Ascending aorta (tissue), 2 donors: ENCODE measurements at regions not wholly inside any gene's neighbourhood (a gene's known extent, or its start where the extent isn't known, plus 50 kb on each side); places are given as distances from the start of the nearest gene placed in this dataset.

ENCODE experiments used
- DNase-seq, 2 donors: peaks; one replicate each; pipeline ENCODE4 v3.0.0-alpha.2; 2019; ENCODE audit warnings: low spot score in 2 of 2
- H3K27ac ChIP-seq, 2 donors: fragments of 200-600 bp; sonication (generic); one replicate each; pipeline ENCODE4 v1.5.1; 2016 to 2017; ENCODE audit warnings: mild to moderate bottlenecking in 1 of 2
- H3K27me3 ChIP-seq: fragments of 200-600 bp; sonication (generic); one replicate; pipeline ENCODE4 v1.5.1; 2017
- H3K36me3 ChIP-seq, 2 donors: fragments of 200-600 bp; sonication (generic); one replicate each; pipeline ENCODE4 v1.5.1; 2016
- H3K4me1 ChIP-seq, 2 donors: fragments of 200-600 bp; sonication (generic); one replicate each; pipeline ENCODE4 v1.5.1; 2016 to 2017; ENCODE audit warnings: mild to moderate bottlenecking in 1 of 2
- H3K4me3 ChIP-seq, 2 donors: fragments of 200-600 bp; sonication (generic); one replicate each; pipeline ENCODE4 v1.5.1; 2016 to 2017; ENCODE audit warnings: mild to moderate bottlenecking in 1 of 2
- H3K9me3 ChIP-seq, 2 donors: fragments of 200-600 bp; sonication (generic); one replicate each; pipeline ENCODE4 v1.5.1; 2016
- CTCF ChIP-seq, 3 experiments: fragments of 200-600 bp in 2 of 3; fragments of 450-650 bp in 1 of 3; sonication (generic) in 2 of 3; IDR thresholded peaks; one replicate each; pipeline ENCODE4 v1.5.1; 2016 to 2019; ENCODE audit warnings: antibody characterized with exemption in 3 of 3, mild to moderate bottlenecking in 1 of 3, moderate library complexity in 1 of 3
- intact Hi-C: fragments of 100-400 bp; cut with DNase I; formaldehyde crosslinking; loops from one replicate; pipeline ENCODE4 v1.15.1; 2023

- H3K27me3 ChIP-seq: no peaks in the 10 kb centered on the region
- no peaks in the 10 kb centered on the region for H3K9me3 ChIP-seq
- TF ChIP-seq CTCF (IDR thresholded peaks at IDR 0.05): no peak
- H3K4me3 ChIP-seq: no peak overlapping the region
- no peaks in the 10 kb centered on the region for H3K4me1 ChIP-seq
- intact Hi-C loops: no loop called here
- H3K27ac ChIP-seq: no peak overlapping the region
- DNase-seq: no peak
- H3K36me3 ChIP-seq: no peaks in the 10 kb centered on the region
Observed at GRCh38 chr13:107516517-107516916, 698.8 kb downstream of the LIG4 start.

GRCh38 chr13:107512551-107512950 lies 702.8 kb downstream of the LIG4 start:
- DNase-seq: no peak
- no peak for TF ChIP-seq CTCF (IDR thresholded peaks at IDR 0.05)
- no peak overlapping the region for H3K27ac ChIP-seq
- H3K36me3 ChIP-seq: no peaks in the 10 kb centered on the region
- H3K9me3 ChIP-seq: no peaks in the 10 kb centered on the region
- no peaks in the 10 kb centered on the region for H3K4me1 ChIP-seq
- intact Hi-C loops: no loop called here
- H3K27me3 ChIP-seq: no peaks in the 10 kb centered on the region
- no peak overlapping the region for H3K4me3 ChIP-seq

- H3K36me3 ChIP-seq: no peaks in the 10 kb centered on the region
- no peak overlapping the region for H3K27ac ChIP-seq
- no peaks in the 10 kb centered on the region for H3K9me3 ChIP-seq
- intact Hi-C loops: no loop called here
- DNase-seq: no peak
- H3K4me3 ChIP-seq: no peak overlapping the region
- H3K27me3 ChIP-seq: no peaks in the 10 kb centered on the region
- no peaks in the 10 kb centered on the region for H3K4me1 ChIP-seq
- TF ChIP-seq CTCF (IDR thresholded peaks at IDR 0.05): no peak
Observed at GRCh38 chr13:107497661-107498060, 717.7 kb downstream of the LIG4 start.

GRCh38 chr13:107493266-107493665 lies 722.1 kb downstream of the LIG4 start:
- no peak overlapping the region for H3K4me3 ChIP-seq
- no peaks in the 10 kb centered on the region for H3K4me1 ChIP-seq
- DNase-seq: no peak
- no peak overlapping the region for H3K27ac ChIP-seq
- no peaks in the 10 kb centered on the region for H3K36me3 ChIP-seq
- intact Hi-C loops: no loop called here
- peaks cover 0 to 6% of the 10 kb centered on the region in 2 donors for H3K9me3 ChIP-seq
- H3K27me3 ChIP-seq: no peaks in the 10 kb centered on the region
- TF ChIP-seq CTCF (IDR thresholded peaks at IDR 0.05): no peak

GRCh38 chr13:107482688-107483087 lies 732.6 kb downstream of the LIG4 start:
- no peaks in the 10 kb centered on the region for H3K4me1 ChIP-seq
- no peak for TF ChIP-seq CTCF (IDR thresholded peaks at IDR 0.05)
- no peaks in the 10 kb centered on the region for H3K36me3 ChIP-seq
- H3K9me3 ChIP-seq: no peaks in the 10 kb centered on the region
- H3K27ac ChIP-seq: no peak overlapping the region
- no peak for DNase-seq
- no peak overlapping the region for H3K4me3 ChIP-seq
- no peaks in the 10 kb centered on the region for H3K27me3 ChIP-seq
- intact Hi-C loops: no loop called here

GRCh38 chr13:107480130-107480529 lies 735.2 kb downstream of the LIG4 start:
- H3K9me3 ChIP-seq: no peaks in the 10 kb centered on the region
- no peak for TF ChIP-seq CTCF (IDR thresholded peaks at IDR 0.05)
- intact Hi-C loops: no loop called here
- no peak overlapping the region for H3K4me3 ChIP-seq
- no peak overlapping the region for H3K27ac ChIP-seq
- DNase-seq: no peak
- H3K27me3 ChIP-seq: no peaks in the 10 kb centered on the region
- H3K36me3 ChIP-seq: no peaks in the 10 kb centered on the region
- no peaks in the 10 kb centered on the region for H3K4me1 ChIP-seq
